ENCODE measurements at regions not wholly inside any gene's neighbourhood (a gene's known extent, or its start where the extent isn't known, plus 50 kb on each side); places are given as distances from the start of the nearest gene placed in this dataset.

GRCh38 chr10:28857164-28857563 is 179.8 kb downstream of the BAMBI start:
- Histone ChIP-seq H3K9me3 (ENCODE audit: control insufficient read depth, insufficient read depth, low read depth, low read length) (no peaks in the 10 kb centered on the region), H3K4me2 (ENCODE audit: extremely low read depth, insufficient read depth, low read length) (no peak overlapping the region)
- no peak for TF ChIP-seq CTCF (conservative IDR thresholded peaks at IDR 0.05 in 1 of 2, IDR thresholded peaks at IDR 0.05 in 1 of 2; ENCODE audit: low read depth in 1 of 2, low read length in 2 of 2)
- TF ChIP-seq EZH2 (IDR thresholded peaks at IDR 0.05; ENCODE audit: low read length, missing control alignments) = no peak

GRCh38 chr10:28858646-28859045 is 181.3 kb downstream of the BAMBI start:
- no peaks in the 10 kb centered on the region for H3K4me1 ChIP-seq (ENCODE audit: control insufficient read depth, extremely low read depth, insufficient read depth, low read length)
- H3K4me3 ChIP-seq (replicated peaks in 1 of 4; ENCODE audit: control extremely low read depth in 1 of 4, insufficient read depth in 1 of 4, low read depth in 3 of 4, low read length in 4 of 4) = no peak overlapping the region
- H3K27me3 ChIP-seq (ENCODE audit: control insufficient read depth, insufficient read depth, low read length) = peaks cover under 1% of the 10 kb centered on the region
- H2AFZ ChIP-seq (ENCODE audit: low read length) = no peak overlapping the region
- H3K79me2 ChIP-seq (ENCODE audit: control insufficient read depth, insufficient read depth, low read length) = no peaks in the 10 kb centered on the region
- no peak overlapping the region for H3K27ac ChIP-seq (ENCODE audit: insufficient read depth, low read length)
- no peaks in the 10 kb centered on the region for H4K20me1 ChIP-seq (ENCODE audit: control insufficient read depth, extremely low read depth, insufficient read depth, low read length)
- no peaks in the 10 kb centered on the region for H3K36me3 ChIP-seq (ENCODE audit: control insufficient read depth, insufficient read depth, low read length)
- no peak overlapping the region for H3K4me2 ChIP-seq (ENCODE audit: extremely low read depth, insufficient read depth, low read length)
- H3K9me3 ChIP-seq (ENCODE audit: control insufficient read depth, insufficient read depth, low read depth, low read length) = no peaks in the 10 kb centered on the region
- no peak for DNase-seq (ENCODE audit: low read depth in 2 of 2)
- TF ChIP-seq EZH2 (IDR thresholded peaks at IDR 0.05; ENCODE audit: low read length, missing control alignments) = no peak
- no peak overlapping the region for H3K9ac ChIP-seq (ENCODE audit: insufficient read depth, low read length)

More at GRCh38 chr10:28857164-28857563, 179.8 kb downstream of the BAMBI start:
- Histone ChIP-seq H3K9ac (ENCODE audit: insufficient read depth, low read length) (no peak overlapping the region), H3K27ac (ENCODE audit: insufficient read depth, low read length) (no peak overlapping the region), H3K4me3 (replicated peaks in 1 of 4; ENCODE audit: control extremely low read depth in 1 of 4, insufficient read depth in 1 of 4, low read depth in 3 of 4, low read length in 4 of 4) (no peak overlapping the region), H3K27me3 (ENCODE audit: control insufficient read depth, insufficient read depth, low read length) (peaks cover 5% of the 10 kb centered on the region), H4K20me1 (ENCODE audit: control insufficient read depth, extremely low read depth, insufficient read depth, low read length) (no peaks in the 10 kb centered on the region), H2AFZ (ENCODE audit: low read length) (no peak overlapping the region), H3K36me3 (ENCODE audit: control insufficient read depth, insufficient read depth, low read length) (no peaks in the 10 kb centered on the region), H3K79me2 (ENCODE audit: control insufficient read depth, insufficient read depth, low read length) (no peaks in the 10 kb centered on the region), H3K4me1 (ENCODE audit: control insufficient read depth, extremely low read depth, insufficient read depth, low read length) (no peaks in the 10 kb centered on the region)
- DNase-seq (ENCODE audit: low read depth in 2 of 2) = no peak

GRCh38 chr10:28859791-28860190 is 182.5 kb downstream of the BAMBI start:
- TF ChIP-seq EZH2 (IDR thresholded peaks at IDR 0.05; ENCODE audit: low read length, missing control alignments) (no peak), CTCF (conservative IDR thresholded peaks at IDR 0.05 in 1 of 2, IDR thresholded peaks at IDR 0.05 in 1 of 2; ENCODE audit: low read depth in 1 of 2, low read length in 2 of 2) (no peak)
- no peak overlapping the region for H3K4me2 ChIP-seq (ENCODE audit: extremely low read depth, insufficient read depth, low read length)
- no peak overlapping the region for H3K27ac ChIP-seq (ENCODE audit: insufficient read depth, low read length)
- no peaks in the 10 kb centered on the region for H3K9me3 ChIP-seq (ENCODE audit: control insufficient read depth, insufficient read depth, low read depth, low read length)
- H3K9ac ChIP-seq (ENCODE audit: insufficient read depth, low read length) = no peak overlapping the region
- no peaks in the 10 kb centered on the region for H3K36me3 ChIP-seq (ENCODE audit: control insufficient read depth, insufficient read depth, low read length)
- no peak for DNase-seq (ENCODE audit: low read depth in 2 of 2)
- H3K27me3 ChIP-seq (ENCODE audit: control insufficient read depth, insufficient read depth, low read length) = no peaks in the 10 kb centered on the region
- H3K4me3 ChIP-seq (replicated peaks in 1 of 4; ENCODE audit: control extremely low read depth in 1 of 4, insufficient read depth in 1 of 4, low read depth in 3 of 4, low read length in 4 of 4) = no peak overlapping the region
- no peaks in the 10 kb centered on the region for H3K79me2 ChIP-seq (ENCODE audit: control insufficient read depth, insufficient read depth, low read length)
- H3K4me1 ChIP-seq (ENCODE audit: control insufficient read depth, extremely low read depth, insufficient read depth, low read length) = no peaks in the 10 kb centered on the region
- no peak overlapping the region for H2AFZ ChIP-seq (ENCODE audit: low read length)
- no peaks in the 10 kb centered on the region for H4K20me1 ChIP-seq (ENCODE audit: control insufficient read depth, extremely low read depth, insufficient read depth, low read length)

All from fibroblast of lung (primary cell).